ENCODE measurements at regions not wholly inside any gene's neighbourhood (a gene's known extent, or its start where the extent isn't known, plus 50 kb on each side); places are given as distances from the start of the nearest gene placed in this dataset.

GRCh38 chr14:56498112-56498511, 81.5 kb upstream of the TMEM260 start:
- H3K27me3 ChIP-seq (ENCODE audit: insufficient read depth, low read length), result no peaks in the 10 kb centered on the region
- no peaks in the 10 kb centered on the region for H3K79me1 ChIP-seq (ENCODE audit: low read length)
- no peak overlapping the region for H3K27ac ChIP-seq (ENCODE audit: low read depth, low read length)
- H3K4ac ChIP-seq (ENCODE audit: low read depth, low read length), result no peak overlapping the region
- no peaks in the 10 kb centered on the region for H3K4me1 ChIP-seq (ENCODE audit: control insufficient read depth in 1 of 2, insufficient read depth in 2 of 2, low read length in 2 of 2)
- no peak overlapping the region for H3K14ac ChIP-seq (ENCODE audit: low read length)
- H3K79me2 ChIP-seq (ENCODE audit: control insufficient read depth, insufficient read depth, low read length, poor library complexity), result no peaks in the 10 kb centered on the region
- H3K4me3 ChIP-seq (ENCODE audit: low read depth, low read length), result no peak overlapping the region
- no peak overlapping the region for H4K8ac ChIP-seq (ENCODE audit: low read depth, low read length)
- H3K18ac ChIP-seq (ENCODE audit: low read length), result no peak overlapping the region
- no peak overlapping the region for H2BK120ac ChIP-seq (ENCODE audit: insufficient read depth, low read length, poor library complexity)
- no peak overlapping the region for H2BK5ac ChIP-seq (ENCODE audit: low read depth, low read length, poor library complexity)
- no peak overlapping the region for H3K9ac ChIP-seq (ENCODE audit: low read length)
- no peak overlapping the region for H4K12ac ChIP-seq (ENCODE audit: low read depth, low read length)
- DNase-seq, result peak in 1 of 2 donors; percentile 13
- H3K4me2 ChIP-seq (ENCODE audit: low read length), result no peak overlapping the region
- no peak overlapping the region for H2BK12ac ChIP-seq (ENCODE audit: low read length)
- no peak overlapping the region for H2AK5ac ChIP-seq (ENCODE audit: low read length)
- no peaks in the 10 kb centered on the region for H3K9me3 ChIP-seq (ENCODE audit: insufficient read depth, low read depth, low read length)
- H3K36me3 ChIP-seq (ENCODE audit: control insufficient read depth in 1 of 2, insufficient read depth in 2 of 2, low read length in 2 of 2), result no peaks in the 10 kb centered on the region
- H2AFZ ChIP-seq (ENCODE audit: insufficient read depth, low read length, poor library complexity), result no peak overlapping the region
- WGBS (ENCODE audit: extremely low coverage, insufficient coverage, insufficient read length), result no CpG with 5 or more reads among the region's 3 CpGs
- no peak overlapping the region for H3K23ac ChIP-seq (ENCODE audit: low read length)
- H4K91ac ChIP-seq (ENCODE audit: low read depth, low read length), result no peak overlapping the region

GRCh38 chr14:56501909-56502530, 77.6 kb upstream of the TMEM260 start:
- Histone ChIP-seq H3K79me2 (ENCODE audit: control insufficient read depth, insufficient read depth, low read length, poor library complexity) (no peaks in the 10 kb centered on the region), H4K12ac (ENCODE audit: low read depth, low read length) (no peak overlapping the region), H3K4me3 (ENCODE audit: low read depth, low read length) (no peak overlapping the region), H2BK12ac (ENCODE audit: low read length) (no peak overlapping the region), H3K27ac (ENCODE audit: low read depth, low read length) (no peak overlapping the region), H4K8ac (ENCODE audit: low read depth, low read length) (no peak overlapping the region), H3K36me3 (ENCODE audit: control insufficient read depth in 1 of 2, insufficient read depth in 2 of 2, low read length in 2 of 2) (no peaks in the 10 kb centered on the region), H3K9ac (ENCODE audit: low read length) (no peak overlapping the region), H2BK120ac (ENCODE audit: insufficient read depth, low read length, poor library complexity) (no peak overlapping the region), H4K91ac (ENCODE audit: low read depth, low read length) (no peak overlapping the region), H2AK5ac (ENCODE audit: low read length) (no peak overlapping the region), H3K27me3 (ENCODE audit: insufficient read depth, low read length) (no peaks in the 10 kb centered on the region), H3K4ac (ENCODE audit: low read depth, low read length) (no peak overlapping the region), H2BK5ac (ENCODE audit: low read depth, low read length, poor library complexity) (no peak overlapping the region), H3K18ac (ENCODE audit: low read length) (no peak overlapping the region), H3K14ac (ENCODE audit: low read length) (no peak overlapping the region), H2AFZ (ENCODE audit: insufficient read depth, low read length, poor library complexity) (no peak overlapping the region), H3K23ac (ENCODE audit: low read length) (no peak overlapping the region), H3K4me1 (ENCODE audit: control insufficient read depth in 1 of 2, insufficient read depth in 2 of 2, low read length in 2 of 2) (no peaks in the 10 kb centered on the region), H3K4me2 (ENCODE audit: low read length) (no peak overlapping the region), H3K79me1 (ENCODE audit: low read length) (no peaks in the 10 kb centered on the region), H3K9me3 (ENCODE audit: insufficient read depth, low read depth, low read length) (no peaks in the 10 kb centered on the region)
- no peak for DNase-seq
- WGBS (ENCODE audit: extremely low coverage, insufficient coverage, insufficient read length), result no CpG with 5 or more reads among the region's 5 CpGs

GRCh38 chr14:56505361-56505760, 74.2 kb upstream of the TMEM260 start:
- no peaks in the 10 kb centered on the region for H3K9me3 ChIP-seq (ENCODE audit: insufficient read depth, low read depth, low read length)
- no peaks in the 10 kb centered on the region for H3K36me3 ChIP-seq (ENCODE audit: control insufficient read depth in 1 of 2, insufficient read depth in 2 of 2, low read length in 2 of 2)
- H2AK5ac ChIP-seq (ENCODE audit: low read length), result no peak overlapping the region
- no CpG with 5 or more reads among the region's 2 CpGs for WGBS (ENCODE audit: extremely low coverage, insufficient coverage, insufficient read length)
- no peak overlapping the region for H2AFZ ChIP-seq (ENCODE audit: insufficient read depth, low read length, poor library complexity)
- no peak overlapping the region for H4K12ac ChIP-seq (ENCODE audit: low read depth, low read length)
- H3K9ac ChIP-seq (ENCODE audit: low read length), result no peak overlapping the region
- no peak overlapping the region for H2BK120ac ChIP-seq (ENCODE audit: insufficient read depth, low read length, poor library complexity)
- H3K4me1 ChIP-seq (ENCODE audit: control insufficient read depth in 1 of 2, insufficient read depth in 2 of 2, low read length in 2 of 2), result no peaks in the 10 kb centered on the region
- H2BK12ac ChIP-seq (ENCODE audit: low read length), result no peak overlapping the region
- H3K27me3 ChIP-seq (ENCODE audit: insufficient read depth, low read length), result no peaks in the 10 kb centered on the region
- no peak overlapping the region for H3K27ac ChIP-seq (ENCODE audit: low read depth, low read length)
- H3K79me1 ChIP-seq (ENCODE audit: low read length), result no peaks in the 10 kb centered on the region
- no peak overlapping the region for H3K23ac ChIP-seq (ENCODE audit: low read length)
- H3K4me2 ChIP-seq (ENCODE audit: low read length), result no peak overlapping the region
- H3K18ac ChIP-seq (ENCODE audit: low read length), result no peak overlapping the region
- H3K79me2 ChIP-seq (ENCODE audit: control insufficient read depth, insufficient read depth, low read length, poor library complexity), result no peaks in the 10 kb centered on the region
- no peak for DNase-seq
- no peak overlapping the region for H4K91ac ChIP-seq (ENCODE audit: low read depth, low read length)
- no peak overlapping the region for H3K4me3 ChIP-seq (ENCODE audit: low read depth, low read length)
- no peak overlapping the region for H3K4ac ChIP-seq (ENCODE audit: low read depth, low read length)
- H3K14ac ChIP-seq (ENCODE audit: low read length), result no peak overlapping the region
- no peak overlapping the region for H2BK5ac ChIP-seq (ENCODE audit: low read depth, low read length, poor library complexity)
- H4K8ac ChIP-seq (ENCODE audit: low read depth, low read length), result no peak overlapping the region

- Histone ChIP-seq H2BK12ac (ENCODE audit: low read length) (no peak overlapping the region), H3K14ac (ENCODE audit: low read length) (no peak overlapping the region), H3K79me1 (ENCODE audit: low read length) (no peaks in the 10 kb centered on the region), H3K27ac (ENCODE audit: low read depth, low read length) (no peak overlapping the region), H3K4me1 (ENCODE audit: control insufficient read depth in 1 of 2, insufficient read depth in 2 of 2, low read length in 2 of 2) (no peaks in the 10 kb centered on the region), H3K27me3 (ENCODE audit: insufficient read depth, low read length) (no peaks in the 10 kb centered on the region), H2AFZ (ENCODE audit: insufficient read depth, low read length, poor library complexity) (no peak overlapping the region), H4K91ac (ENCODE audit: low read depth, low read length) (no peak overlapping the region), H4K8ac (ENCODE audit: low read depth, low read length) (no peak overlapping the region), H3K4ac (ENCODE audit: low read depth, low read length) (no peak overlapping the region), H3K9me3 (ENCODE audit: insufficient read depth, low read depth, low read length) (no peaks in the 10 kb centered on the region), H3K18ac (ENCODE audit: low read length) (no peak overlapping the region), H3K4me2 (ENCODE audit: low read length) (no peak overlapping the region), H4K12ac (ENCODE audit: low read depth, low read length) (no peak overlapping the region), H3K9ac (ENCODE audit: low read length) (no peak overlapping the region), H3K36me3 (ENCODE audit: control insufficient read depth in 1 of 2, insufficient read depth in 2 of 2, low read length in 2 of 2) (no peaks in the 10 kb centered on the region), H2BK5ac (ENCODE audit: low read depth, low read length, poor library complexity) (no peak overlapping the region), H2BK120ac (ENCODE audit: insufficient read depth, low read length, poor library complexity) (no peak overlapping the region), H2AK5ac (ENCODE audit: low read length) (no peak overlapping the region), H3K4me3 (ENCODE audit: low read depth, low read length) (no peak overlapping the region), H3K23ac (ENCODE audit: low read length) (no peak overlapping the region), H3K79me2 (ENCODE audit: control insufficient read depth, insufficient read depth, low read length, poor library complexity) (no peaks in the 10 kb centered on the region)
- no peak for DNase-seq
- WGBS (ENCODE audit: extremely low coverage, insufficient coverage, insufficient read length), result no CpG with 5 or more reads among the region's 3 CpGs
Observed at GRCh38 chr14:56512521-56512920, 67.1 kb upstream of the TMEM260 start.
